DMS53 (cell line): ENCODE measurements at regions not wholly inside any gene's neighbourhood (a gene's known extent, or its start where the extent isn't known, plus 50 kb on each side); places are given as distances from the start of the nearest gene placed in this dataset.
"Not testable (repeated sequence)": the region's sequence is repeated elsewhere in the genome, so short reads cannot be mapped to it uniquely, and the experiment has no call there.

ENCODE experiments used
- DNase-seq: peaks from one replicate; lab custom pipeline; 2025; lab: John Stamatoyannopoulos, UW

DNA sequence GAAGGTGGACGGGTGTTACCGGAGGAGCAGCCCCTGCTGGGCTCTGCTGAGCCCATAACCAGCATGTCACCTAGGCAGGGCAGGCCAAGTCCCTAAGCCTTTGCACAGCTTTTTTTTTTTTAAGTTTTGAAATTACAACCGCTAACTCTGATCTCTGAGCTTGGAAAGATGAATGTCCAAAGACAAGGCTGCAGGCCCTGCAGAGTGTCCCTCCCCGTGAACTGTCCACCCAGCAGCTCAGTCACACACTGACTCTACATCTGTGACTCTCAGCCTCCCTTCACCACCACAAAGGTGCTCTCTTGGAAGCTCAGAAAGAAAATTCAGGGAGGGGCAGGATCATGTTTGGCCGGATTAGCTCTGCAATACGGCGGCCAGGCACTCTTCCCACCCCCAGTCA lies 119.0 kb upstream of the PPP1R26 start:
- no peak for DNase-seq

DNA sequence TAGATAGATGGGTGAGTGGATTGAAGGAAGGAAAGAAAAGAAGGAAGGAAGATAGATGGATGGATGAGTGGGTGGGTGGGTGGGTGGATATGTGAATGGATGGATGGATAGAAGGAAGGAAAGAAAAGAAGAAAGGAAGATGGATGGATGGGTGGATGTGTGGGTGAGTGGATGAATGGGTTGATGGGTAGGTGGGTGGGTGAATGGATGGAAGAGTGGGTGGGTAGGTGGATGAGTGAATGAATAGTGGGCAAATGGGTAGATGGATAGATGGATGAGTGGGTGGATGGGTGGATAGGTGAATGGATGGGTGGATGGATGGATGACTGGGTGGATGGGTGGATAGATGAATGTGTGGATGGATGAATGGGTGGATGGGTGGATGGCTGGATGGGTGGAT lies 117.9 kb upstream of the PPP1R26 start:
- not testable (repeated sequence) for DNase-seq

DNA sequence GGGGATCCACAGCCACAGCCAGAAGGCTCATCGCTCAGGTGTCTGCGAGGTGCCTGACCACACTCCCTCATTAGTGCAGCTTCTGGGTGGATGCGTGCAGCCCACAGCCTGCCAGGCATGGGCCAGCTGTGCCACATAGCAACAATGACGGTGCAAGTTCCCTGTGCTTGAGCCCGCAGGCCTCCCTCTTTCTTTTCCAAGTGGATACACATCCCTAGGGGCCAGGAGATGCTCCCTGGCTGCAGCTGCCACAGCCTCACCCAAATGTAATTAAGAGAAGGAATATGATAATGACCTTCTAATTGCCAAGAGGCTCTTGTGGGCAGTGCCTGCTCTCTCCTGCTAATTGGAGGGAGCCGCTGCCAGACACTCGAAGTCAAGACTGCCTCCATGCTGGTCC lies 116.0 kb upstream of the PPP1R26 start:
- no peak for DNase-seq

DNA sequence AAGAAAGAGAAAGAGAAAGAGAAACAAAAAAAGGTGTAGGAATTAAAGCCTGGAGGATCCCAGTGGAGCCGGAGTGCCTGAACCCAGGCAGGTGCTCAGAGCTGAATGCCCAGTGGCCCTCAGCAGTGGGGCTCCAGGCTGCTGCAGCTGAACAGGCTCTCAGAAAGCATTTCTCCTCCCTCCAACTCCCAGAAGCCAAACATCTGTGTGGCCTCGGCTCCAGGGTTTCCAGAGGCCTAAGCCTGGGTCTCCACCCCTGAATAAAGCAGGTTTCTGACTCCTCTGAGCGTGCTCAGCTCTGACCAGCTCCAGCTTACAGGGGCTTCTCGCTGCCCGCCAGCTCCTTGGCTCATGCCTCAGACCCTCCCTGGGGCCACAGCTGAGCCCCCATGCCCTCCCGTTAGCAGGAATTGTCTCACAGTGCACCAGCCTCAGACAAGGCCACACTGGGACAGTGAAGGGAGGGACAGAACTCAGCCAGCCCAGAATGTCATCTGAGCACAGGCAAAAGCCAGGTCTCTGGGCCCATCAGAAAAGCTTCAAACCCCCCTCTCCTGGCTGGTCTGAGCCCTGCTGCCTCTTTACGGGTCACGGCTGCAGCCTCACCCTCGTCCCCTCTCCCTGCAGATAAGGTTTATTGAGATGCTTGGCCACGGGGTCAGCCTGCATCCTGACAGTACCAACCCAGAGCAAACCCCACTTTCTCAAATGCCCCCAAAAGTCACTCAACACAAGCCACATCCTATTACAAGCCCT lies 114.4 kb upstream of the PPP1R26 start:
- no peak for DNase-seq

DNA sequence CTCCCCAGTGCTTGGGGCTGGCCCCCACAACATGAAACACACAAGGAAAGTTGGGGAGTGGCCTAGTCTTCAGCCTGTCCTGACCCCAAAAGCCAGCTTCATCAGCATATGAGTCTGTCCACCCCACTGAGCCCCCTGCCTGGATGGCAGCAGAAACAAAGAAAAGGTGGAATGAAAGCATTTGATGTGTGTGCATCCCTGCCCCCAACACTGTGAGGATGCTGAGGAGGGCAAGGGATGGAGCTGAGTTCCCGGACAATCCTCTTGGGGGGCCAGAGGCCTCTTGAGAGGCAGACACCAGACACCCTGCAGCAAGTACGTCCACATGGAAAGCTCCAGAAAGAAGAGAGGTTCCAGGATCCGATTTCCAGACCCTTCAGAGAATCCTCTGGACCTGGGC lies 113.5 kb upstream of the PPP1R26 start:
- DNase-seq = no peak

DNA sequence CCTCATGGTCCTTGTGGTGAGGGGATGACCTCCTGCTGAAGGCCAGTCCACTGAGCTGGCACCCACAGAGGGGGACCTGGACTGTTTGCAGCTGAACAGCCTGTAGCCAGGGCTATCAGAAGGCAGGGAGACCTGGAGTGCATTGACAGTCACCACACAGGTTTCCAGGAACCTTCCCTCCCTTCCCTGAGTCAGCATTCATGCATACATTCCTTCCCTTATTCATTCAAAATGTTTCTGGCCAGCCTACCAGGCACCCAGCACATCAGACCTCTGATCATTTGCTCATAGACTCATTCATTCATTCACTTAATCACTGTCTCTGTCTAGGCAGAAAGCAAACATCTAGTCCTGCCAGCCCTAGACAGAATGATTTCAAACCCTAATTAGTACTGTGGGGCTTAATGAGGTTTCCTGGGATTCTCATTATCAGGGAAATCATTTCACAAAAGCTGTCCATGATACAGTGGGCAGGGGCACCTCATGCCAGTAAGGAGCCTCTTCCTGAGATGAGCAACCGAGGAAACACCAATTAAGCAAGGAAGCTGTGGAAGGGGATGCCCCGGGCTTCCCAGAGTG lies 110.1 kb upstream of the PPP1R26 start:
- DNase-seq = no peak

DNA sequence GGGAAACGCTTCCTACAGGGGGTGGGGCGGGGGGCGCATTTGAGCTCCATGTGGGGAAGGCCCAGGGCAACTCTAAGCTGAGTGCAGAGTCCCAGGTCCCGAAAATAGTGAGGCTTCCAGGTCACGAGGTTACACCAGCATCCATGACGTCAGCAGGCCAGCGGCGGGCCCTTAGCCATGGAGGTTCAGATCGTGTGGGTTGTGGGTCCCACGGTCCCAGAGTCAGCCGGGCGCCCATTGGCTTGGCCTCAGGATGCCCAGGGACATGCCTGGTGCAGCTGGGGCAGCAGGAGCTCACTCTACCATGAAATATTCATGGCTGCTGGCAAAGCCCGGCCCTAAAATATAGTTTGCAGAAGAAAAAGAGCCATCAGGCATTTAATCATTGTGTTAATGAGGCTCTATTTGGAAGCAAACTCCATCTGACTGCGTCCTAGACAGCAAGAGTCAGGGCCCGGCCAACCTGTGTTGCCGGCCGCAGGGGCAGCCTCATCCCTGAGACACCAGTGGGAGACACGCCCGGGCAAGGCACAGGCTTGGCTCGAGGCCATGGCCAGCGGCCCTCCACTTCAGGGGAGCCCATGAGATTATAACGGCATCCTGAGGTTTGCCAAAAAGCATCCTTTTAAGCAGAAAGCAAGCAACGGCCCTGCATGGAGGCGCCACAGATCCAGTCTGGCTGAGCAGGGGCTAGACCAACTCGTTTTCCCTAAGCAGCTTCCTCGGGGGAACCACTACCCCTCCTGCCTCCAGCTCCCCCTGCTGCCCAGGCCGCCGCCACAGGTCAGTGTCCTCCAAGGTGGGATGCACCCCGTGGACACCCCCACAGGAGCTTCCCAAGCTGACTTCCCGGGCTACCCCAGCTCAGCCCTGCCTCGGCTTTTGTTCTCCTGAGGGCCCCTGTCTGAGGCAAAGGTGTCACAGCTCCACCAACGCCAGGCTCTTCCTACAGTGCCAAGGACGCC lies 108.9 kb upstream of the PPP1R26 start:
- DNase-seq = no peak

DNA sequence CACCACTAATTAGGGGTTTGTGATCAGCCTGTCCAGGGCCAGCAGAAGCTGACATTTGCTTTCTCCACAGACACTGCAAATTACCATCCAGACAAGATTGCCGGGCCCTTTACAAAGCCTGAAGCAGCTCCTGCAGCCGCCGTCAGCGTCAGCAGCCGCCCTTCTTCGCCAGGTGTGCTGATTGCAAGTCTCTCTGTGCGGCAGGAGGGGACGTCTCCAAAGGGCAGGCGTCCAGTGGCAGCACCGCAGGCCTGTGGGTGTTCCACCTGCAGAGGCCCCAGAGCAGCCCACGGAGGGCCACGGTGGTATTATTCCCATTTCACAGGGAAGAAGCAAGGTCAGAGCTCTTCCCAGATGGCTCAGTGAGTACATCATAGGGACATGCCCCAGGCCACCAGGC lies 108.0 kb upstream of the PPP1R26 start:
- no peak for DNase-seq

DNA sequence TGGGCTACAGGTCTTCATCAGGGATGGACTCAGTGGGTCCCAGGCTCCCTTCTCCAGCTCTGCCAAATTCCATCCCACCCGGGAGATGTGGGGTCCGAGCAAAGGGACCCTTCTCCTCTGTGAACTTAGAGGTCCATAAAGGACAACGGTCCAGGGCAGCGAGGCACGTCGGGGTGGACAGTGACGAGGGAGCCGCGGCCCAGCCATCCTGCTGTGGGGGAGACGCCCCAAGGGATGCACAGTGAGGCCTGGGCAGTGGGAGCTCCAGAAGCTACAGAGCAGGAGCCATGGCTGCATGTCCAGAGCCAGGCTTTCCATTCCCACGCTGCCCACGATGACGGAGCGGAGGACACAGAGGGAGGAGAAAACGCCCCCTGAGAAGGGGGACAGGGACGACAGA lies 107.5 kb upstream of the PPP1R26 start:
- no peak for DNase-seq

DNA sequence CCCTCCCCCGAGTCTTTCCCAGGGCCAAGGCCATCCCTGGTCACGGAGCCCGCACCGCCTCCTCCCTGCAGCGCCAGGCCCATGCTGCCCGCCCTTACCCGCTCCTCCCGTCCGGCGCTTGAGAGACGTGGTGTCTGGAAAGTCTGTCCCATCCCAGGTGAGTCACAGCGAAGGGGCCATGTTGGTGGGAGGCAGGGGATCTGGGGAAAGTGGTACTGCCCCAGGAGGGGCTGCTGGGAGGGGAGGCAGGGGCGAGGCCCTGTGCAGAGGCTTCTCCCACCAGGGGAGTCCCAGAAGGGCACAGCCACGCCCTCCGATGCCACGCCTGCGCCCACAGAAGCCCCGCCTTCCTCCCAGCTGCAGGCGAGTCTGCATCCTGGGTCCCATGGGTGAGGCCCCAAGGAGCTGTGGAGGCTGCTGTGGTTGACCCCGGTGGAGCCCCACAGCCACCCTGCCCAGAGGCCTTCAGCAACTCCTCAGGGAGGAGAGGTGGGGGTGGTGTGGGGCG lies 107.0 kb upstream of the PPP1R26 start:
- no peak for DNase-seq

DNA sequence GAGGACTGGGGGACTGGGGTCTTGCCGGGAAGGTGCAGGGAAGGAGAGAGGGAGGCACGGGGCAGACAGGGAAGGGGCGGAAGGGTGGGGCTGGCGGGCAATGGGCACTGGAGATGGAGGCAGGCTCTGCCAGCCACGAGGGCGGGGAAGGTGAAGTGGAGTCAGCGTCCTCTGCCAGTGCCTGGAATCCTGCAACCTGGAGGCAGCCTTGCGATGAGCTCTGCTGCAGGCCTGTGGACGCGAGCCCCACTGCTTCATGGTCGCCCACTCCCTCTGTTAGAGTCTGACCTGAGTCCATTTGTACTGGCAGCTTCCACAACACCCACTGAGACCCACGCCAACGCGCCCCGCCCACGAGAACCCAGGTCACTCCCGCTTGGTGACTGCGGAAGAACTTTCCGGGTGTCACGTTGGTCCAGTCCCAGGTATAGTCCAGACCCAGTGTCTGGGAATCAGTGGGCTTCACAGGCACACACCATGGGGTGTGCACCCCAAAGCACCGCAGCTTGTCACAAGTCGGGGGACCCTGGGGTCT lies 106.4 kb upstream of the PPP1R26 start:
- DNase-seq = no peak

DNA sequence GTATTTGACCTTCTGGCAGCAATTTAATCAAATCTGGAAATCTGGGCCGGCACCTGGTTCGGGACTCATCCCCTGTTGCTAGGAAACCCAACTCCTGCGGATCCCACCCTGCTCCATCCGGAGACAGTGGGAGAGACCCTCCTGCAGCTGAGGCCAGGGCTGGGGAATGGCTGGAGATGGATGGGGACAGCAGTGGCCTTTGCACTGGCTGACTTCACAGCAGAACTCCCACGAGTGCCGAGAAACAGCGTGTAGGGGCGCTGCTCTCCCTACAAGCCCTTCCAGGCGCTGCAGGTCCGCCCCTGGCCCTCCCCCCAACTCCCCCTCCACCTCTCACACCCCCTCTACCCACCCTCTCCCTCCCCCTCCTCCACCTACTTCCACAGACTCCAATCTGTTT lies 105.8 kb upstream of the PPP1R26 start:
- DNase-seq = no peak

DNA sequence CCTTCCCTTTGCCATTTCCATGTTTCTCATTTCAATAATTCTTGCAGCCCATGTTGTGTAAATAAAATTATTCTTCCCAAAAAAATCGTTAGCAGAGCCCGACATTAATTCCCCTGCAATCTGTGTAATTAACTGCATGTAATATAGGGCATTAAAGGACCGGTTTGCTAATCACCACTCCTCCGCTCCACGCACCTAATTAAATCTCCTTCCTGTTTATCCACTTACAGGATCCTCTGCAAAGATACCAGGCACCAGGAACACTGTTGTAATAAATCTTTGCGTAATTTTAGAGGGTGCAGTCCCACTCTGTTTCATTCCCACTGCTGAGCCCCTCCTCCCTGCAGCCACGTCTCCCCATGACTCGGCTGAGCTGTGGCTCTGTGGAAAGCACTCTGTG lies 105.0 kb upstream of the PPP1R26 start:
- DNase-seq = no peak

DNA sequence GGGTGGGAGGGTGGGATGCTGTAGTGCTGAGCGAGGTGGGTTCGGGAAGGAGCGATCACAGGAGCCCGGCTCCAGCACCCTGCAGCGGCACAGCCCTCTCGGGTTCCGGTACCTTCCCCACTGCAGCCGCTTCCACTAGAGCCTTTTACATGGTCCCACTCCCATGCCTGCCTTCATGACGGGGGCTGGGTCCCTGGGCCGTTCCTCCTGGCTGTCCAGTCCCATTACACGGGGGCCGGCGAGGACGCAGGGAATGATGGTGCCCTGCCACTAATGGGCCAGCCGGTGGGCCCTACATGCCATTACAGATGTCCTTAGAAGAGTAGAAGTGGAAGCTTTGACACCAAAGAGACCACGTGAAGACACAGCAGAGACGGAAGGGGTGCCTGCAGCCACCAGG lies 104.6 kb upstream of the PPP1R26 start:
- no peak for DNase-seq

DNA sequence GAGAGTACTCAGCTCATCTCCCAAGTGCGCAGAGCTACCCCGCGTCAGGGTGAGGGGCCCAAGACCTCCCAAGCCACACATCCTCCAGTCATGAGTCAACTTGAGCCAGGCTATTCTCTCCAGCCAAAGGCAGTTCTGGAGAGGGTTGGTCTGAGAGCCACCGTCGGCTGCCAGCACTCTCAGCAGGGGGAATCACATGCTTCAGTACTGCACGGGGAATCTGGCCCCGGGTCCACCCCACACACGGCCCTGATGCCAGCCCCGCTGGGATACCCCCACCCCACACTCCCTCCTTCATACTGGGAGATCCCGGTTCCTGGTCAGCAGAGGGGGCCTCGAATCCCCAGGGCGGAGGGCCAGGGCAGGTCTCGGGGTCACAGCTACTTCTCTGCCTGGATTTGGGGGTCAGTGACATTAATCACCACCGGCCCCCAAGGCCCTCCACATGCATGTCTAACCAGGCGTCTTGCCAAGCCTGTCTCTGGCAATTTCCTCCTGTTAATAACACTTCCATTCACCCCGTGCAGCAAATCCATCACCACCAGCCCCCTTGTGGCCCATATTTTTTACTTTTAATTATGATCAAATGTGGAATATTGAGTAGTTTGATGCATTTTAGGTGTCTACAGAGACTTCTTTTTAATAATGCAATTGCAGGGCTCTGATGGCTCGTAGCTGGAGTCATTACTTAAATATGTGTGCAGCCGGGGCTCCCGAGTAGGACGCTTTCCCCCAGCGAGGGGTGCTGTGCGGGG lies 102.9 kb upstream of the PPP1R26 start:
- DNase-seq = no peak

DNA sequence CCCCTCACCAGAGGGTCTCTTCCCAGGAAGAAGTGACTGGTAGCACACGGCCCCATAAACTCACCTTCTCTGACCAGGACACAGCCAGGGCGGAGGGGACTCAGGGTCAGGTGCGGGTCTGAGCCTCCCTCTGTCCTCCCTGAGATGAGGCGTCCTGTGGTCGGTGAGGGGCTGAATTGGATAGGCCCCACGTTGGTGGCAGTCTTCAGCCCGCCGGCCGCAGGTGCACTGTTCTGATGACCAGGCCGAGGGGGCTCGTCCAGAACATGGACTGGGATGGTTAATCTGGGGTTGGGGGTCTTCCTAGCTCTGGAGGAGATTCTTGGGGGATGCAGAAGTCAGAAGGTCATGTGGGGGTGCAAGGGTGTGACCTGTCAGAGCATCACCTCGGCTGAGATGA lies 102.2 kb upstream of the PPP1R26 start:
- DNase-seq = no peak

DNA sequence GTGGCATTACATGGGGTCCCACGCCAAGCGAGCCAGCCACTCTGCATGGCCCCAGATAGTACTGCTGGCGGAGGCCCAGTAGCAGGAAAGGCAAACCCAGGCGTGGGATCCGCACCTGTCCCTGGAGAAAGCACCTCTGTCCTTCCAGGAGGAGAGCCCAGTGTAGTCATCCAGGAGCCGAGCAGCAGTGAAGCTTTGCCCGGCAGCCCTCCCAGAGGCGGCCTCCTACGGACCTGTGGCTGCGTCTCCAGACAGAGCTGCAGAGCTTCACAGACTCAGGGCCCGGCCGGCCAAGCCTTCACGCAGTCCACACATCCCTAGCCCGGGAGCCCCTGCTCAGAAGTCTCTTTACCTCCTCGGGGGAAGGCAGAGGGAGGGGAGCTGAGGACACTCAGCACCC lies 100.8 kb upstream of the PPP1R26 start:
- DNase-seq = no peak

DNA sequence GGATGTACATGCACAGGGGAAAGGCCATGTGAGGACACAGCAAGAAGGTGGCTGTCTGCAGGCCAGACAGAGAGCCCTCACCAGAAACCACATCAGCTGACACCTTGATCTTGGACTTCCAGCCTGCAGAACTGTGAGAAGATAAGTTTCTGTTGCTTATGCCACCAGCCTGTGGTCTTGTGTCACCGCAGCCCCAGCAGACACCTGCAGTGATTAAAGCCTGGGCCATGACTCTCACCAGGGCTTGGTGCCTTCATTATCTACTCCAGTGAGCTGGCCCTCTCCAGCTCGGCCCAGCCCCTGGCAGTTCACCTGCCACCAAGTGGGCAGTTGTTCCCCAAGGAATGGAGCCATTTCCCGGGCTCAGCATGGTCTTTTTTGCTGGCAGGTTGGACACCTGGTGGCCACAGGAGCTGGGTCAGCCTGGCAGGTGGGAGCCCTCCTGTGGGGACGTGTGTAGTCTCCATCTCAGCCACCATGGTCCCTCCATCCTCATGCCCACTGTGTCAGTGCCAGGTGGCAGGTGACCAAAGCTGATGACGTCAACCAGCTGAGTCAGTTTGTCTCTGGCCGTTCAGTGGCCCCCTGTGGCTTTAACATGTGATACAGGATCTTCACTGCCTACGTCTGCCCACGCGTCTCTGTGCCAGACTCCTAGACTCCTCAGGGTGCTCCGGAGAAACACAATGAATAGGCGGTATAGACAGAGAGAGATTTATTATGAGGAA lies 99.9 kb upstream of the PPP1R26 start:
- DNase-seq = peak; percentile 8

DNA sequence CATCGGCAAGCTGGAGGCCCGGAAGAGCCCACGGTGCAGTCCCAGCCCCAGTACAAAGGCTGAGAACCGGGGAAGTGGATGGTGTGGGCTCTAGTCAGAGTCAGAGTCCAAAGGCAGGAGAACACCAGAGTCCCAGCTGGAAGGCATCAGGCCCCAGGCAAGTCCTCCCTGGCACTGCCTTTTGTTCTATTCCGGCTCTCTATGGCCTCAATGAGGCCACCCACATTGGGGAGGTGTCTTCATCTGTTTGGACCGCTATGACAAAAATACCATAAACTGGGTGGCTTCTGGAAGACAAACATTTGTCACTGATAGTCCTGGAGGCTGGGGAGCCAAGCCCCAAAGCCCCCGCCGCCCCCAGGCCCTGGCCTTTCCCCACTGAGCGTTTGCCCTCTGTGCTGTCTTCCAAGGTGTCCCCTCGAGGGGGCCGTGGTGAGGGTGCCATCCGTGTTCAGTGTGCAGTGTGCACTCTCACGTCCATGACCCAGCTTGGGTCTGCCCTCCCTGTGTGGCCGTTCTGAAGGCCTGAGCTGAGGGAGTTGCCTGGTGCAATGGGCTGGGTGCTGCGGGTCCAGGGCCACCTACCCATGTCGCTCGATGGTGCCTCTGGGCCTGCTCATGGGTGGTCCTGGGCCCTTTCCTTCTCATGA lies 99.1 kb upstream of the PPP1R26 start:
- no peak for DNase-seq

DNA sequence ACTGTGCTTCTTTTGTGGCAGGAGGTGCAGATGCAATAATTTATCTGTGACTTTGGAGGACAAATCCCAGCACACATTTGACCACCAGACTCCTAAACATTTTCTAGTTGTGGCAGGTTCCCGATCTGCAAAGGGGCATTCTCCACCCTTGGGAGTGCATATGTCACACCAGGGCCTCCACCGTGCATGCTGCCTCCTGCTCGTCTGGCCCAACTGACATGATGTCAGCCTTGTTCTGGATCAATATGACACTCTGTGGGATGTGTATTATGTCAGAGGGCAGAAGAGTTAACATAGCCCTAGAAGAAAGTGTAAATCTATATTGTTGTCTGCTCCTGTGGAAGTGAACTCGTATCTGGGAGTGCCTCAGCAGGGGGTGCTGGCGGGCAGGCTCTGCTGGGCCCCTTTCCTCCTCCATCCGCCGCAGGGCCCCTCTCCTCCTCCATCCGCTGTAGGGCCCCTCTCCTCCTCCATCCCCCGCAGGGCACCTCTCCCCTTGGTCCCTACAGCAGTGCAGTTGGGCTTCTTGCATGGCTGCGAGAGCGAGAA lies 97.7 kb upstream of the PPP1R26 start:
- DNase-seq = no peak
